SH-SY5Y (cell line): ENCODE measurements at regions not wholly inside any gene's neighbourhood (a gene's known extent, or its start where the extent isn't known, plus 50 kb on each side); places are given as distances from the start of the nearest gene placed in this dataset.

ENCODE experiments used
- GATA2 ChIP-seq: IDR thresholded peaks from 2 replicates; pipeline ENCODE4 v1.6.1; 2011; ENCODE audit warnings: mild to moderate bottlenecking, low read depth, low read length
- GATA3 ChIP-seq: IDR thresholded peaks from 2 replicates; pipeline ENCODE4 v1.6.1; 2011; ENCODE audit warnings: low read depth, mild to moderate bottlenecking, low read length, moderate library complexity

DNA sequence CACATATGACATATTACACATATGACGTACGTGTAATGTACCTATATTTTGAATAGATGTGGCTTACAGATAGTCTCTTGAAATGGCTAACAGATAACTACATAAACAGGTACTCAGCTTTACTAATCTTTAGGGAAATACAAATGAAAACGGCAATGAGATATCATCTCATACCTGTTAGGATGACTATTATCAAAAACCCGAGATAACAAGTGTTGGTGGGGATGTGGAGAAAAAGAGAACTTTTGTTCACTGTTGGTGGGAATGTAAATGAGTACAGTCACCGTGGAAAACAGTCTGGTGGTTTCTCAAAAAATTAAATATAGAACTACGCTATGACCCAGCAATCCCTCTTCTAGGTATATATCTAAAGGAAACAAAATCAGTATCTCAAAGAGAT is 247.6 kb downstream of the ETS1 start:
- TF ChIP-seq GATA2, result no peak
- TF ChIP-seq GATA3, result no peak
